ENCODE measurements at regions not wholly inside any gene's neighbourhood (a gene's known extent, or its start where the extent isn't known, plus 50 kb on each side); places are given as distances from the start of the nearest gene placed in this dataset.

DNA sequence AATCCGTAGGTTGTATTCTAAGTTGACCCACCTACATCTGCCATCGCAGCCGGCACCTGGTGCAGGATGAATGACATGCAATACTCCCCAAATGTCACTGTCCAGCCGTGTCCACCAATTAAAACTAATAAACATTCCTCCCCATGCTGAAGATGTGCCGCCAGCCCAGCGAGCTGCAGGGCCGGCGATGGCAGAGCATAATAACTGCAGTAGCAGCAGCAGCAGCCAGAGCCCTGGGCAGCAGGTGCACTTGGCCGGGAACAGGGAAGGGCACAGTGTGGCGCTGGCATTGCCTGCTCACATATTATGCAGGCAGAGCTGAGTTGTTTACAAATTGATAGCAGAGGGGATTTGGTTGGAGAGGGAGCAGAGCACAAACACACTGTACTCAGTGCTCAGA, 754.9 kb downstream of the OLFM4 start:
- H3K27me3 ChIP-seq = peaks cover 0 to 9% of the 10 kb centered on the region in 2 donors
- H3K4me1 ChIP-seq = no peaks in the 10 kb centered on the region
- DNase-seq = no peak
- TF ChIP-seq, protein P1, sequence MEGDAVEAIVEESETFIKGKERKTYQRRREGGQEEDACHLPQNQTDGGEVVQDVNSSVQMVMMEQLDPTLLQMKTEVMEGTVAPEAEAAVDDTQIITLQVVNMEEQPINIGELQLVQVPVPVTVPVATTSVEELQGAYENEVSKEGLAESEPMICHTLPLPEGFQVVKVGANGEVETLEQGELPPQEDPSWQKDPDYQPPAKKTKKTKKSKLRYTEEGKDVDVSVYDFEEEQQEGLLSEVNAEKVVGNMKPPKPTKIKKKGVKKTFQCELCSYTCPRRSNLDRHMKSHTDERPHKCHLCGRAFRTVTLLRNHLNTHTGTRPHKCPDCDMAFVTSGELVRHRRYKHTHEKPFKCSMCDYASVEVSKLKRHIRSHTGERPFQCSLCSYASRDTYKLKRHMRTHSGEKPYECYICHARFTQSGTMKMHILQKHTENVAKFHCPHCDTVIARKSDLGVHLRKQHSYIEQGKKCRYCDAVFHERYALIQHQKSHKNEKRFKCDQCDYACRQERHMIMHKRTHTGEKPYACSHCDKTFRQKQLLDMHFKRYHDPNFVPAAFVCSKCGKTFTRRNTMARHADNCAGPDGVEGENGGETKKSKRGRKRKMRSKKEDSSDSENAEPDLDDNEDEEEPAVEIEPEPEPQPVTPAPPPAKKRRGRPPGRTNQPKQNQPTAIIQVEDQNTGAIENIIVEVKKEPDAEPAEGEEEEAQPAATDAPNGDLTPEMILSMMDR (IDR thresholded peaks at IDR 0.05) = no peak
- TF ChIP-seq POLR2A (IDR thresholded peaks at IDR 0.05) = no peak
- intact Hi-C loops (cut with DNase I; ENCODE audit: low total_unique reads) = no loop called here
- H3K27ac ChIP-seq = no peak overlapping the region
- no peak overlapping the region for H3K4me3 ChIP-seq
- H3K9me3 ChIP-seq = no peaks in the 10 kb centered on the region
- H3K36me3 ChIP-seq = no peaks in the 10 kb centered on the region

DNA sequence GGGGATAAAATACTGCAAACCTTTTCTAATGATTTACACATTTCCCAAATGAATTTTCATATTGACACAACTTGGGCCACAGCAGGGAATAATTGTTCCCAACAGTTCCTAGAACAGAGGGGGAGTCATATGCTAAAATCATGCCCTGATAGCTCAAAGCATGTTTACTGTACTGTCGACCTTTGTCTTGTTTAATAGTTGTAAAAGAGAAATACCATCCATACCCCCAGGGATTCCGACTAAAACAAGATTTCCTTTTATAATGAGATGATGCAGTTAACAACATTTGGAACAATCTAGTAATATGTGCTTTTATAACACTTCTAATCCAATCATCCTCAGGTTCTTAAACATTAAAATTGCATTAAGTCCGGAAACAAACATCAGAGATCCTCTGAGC, 759.7 kb downstream of the OLFM4 start:
- Histone ChIP-seq H3K9me3 (no peaks in the 10 kb centered on the region), H3K4me1 (no peaks in the 10 kb centered on the region), H3K4me3 (no peak overlapping the region), H3K36me3 (no peaks in the 10 kb centered on the region), H3K27me3 (peaks cover 0 to 4% of the 10 kb centered on the region in 2 donors), H3K27ac (no peak overlapping the region)
- intact Hi-C loops (cut with DNase I; ENCODE audit: low total_unique reads) = no loop called here
- TF ChIP-seq, protein P1 (IDR thresholded peaks at IDR 0.05) = no peak
- no peak for TF ChIP-seq POLR2A (IDR thresholded peaks at IDR 0.05)
- no peak for DNase-seq

DNA sequence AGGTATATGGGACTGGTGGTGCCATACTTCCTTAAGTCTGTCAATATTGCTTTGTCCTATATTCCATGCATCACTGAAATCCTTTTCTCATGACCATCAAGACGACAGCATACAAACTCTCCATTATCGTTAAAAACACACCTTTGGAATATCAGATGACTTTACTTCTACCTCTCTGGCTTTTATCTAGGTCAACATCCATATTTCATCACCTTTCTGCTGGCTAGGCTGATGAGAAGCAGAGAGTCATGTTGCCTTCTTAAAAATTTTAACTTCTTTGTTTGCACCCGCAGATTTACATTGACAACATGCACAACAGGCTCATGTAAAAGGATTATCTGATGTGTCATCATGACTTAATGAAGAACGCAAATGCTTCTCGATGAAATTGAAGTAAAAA, 771.4 kb downstream of the OLFM4 start:
- no peak overlapping the region for H3K27ac ChIP-seq
- intact Hi-C loops (cut with DNase I; ENCODE audit: low total_unique reads) = no loop called here
- TF ChIP-seq, protein P1 (IDR thresholded peaks at IDR 0.05) = no peak
- no peak for TF ChIP-seq POLR2A (IDR thresholded peaks at IDR 0.05)
- peaks cover 0 to 4% of the 10 kb centered on the region in 2 donors for H3K27me3 ChIP-seq
- no peak for DNase-seq
- no peak overlapping the region for H3K4me3 ChIP-seq
- H3K36me3 ChIP-seq = no peaks in the 10 kb centered on the region
- no peaks in the 10 kb centered on the region for H3K9me3 ChIP-seq
- H3K4me1 ChIP-seq = no peaks in the 10 kb centered on the region

DNA sequence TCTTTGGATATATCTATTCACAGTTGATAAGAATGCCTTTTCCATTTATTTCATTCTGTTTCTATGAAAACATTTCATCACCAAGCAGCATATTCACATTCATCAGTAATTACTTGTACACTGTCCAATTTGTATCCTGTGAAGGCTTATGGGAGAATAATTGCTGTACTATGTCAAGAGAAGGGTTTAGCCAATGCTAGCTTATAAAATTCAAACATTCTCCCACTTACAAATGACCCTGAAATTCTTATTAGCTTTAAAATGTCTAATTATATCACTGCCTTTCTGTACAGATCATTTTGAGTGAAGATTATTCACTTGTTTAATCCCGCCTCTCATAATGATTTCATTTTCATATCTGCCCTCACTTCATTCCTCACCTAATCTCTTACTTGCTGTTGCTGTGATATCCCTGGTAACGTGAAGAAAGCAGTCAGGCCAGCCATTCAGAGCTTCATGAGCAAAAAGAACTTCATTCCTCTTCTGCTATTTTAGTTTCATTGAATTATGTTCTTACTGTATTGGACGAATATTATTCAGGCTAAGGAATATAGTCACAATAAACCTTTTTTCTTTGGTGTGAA, 778.7 kb downstream of the OLFM4 start:
- DNase-seq = no peak
- intact Hi-C loops (cut with DNase I; ENCODE audit: low total_unique reads) = no loop called here
- H3K9me3 ChIP-seq = no peaks in the 10 kb centered on the region
- no peak for TF ChIP-seq POLR2A (IDR thresholded peaks at IDR 0.05)
- TF ChIP-seq, protein P1 (IDR thresholded peaks at IDR 0.05) = no peak
- no peaks in the 10 kb centered on the region for H3K36me3 ChIP-seq
- H3K27me3 ChIP-seq = peaks cover 0 to 4% of the 10 kb centered on the region in 2 donors
- no peaks in the 10 kb centered on the region for H3K4me1 ChIP-seq
- no peak overlapping the region for H3K27ac ChIP-seq
- no peak overlapping the region for H3K4me3 ChIP-seq

DNA sequence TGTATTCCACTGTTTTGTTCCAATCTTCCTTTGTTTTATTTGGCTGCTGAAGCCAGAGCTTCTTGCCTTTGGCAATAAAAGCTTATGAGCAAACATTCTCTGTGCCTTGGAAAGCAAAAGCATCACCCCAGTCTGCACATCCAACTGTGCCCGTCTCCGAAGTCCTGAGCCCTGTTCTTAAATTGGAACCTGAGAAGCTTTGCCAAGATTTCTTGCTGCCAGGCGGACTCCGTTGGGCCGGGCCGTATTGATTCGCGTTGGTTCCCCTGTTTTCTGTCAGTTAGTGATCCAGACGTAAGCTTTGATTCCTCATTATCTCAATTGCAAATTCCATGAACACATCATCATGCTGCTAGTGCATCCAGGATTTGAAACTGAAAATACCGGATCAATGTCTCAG, 793.0 kb downstream of the OLFM4 start:
- no peaks in the 10 kb centered on the region for H3K9me3 ChIP-seq
- DNase-seq = no peak
- H3K36me3 ChIP-seq = no peaks in the 10 kb centered on the region
- intact Hi-C loops (cut with DNase I; ENCODE audit: low total_unique reads) = no loop called here
- H3K27me3 ChIP-seq = no peaks in the 10 kb centered on the region
- no peak overlapping the region for H3K27ac ChIP-seq
- TF ChIP-seq POLR2A (IDR thresholded peaks at IDR 0.05) = no peak
- TF ChIP-seq, protein P1 (IDR thresholded peaks at IDR 0.05) = no peak
- H3K4me3 ChIP-seq = no peak overlapping the region
- no peaks in the 10 kb centered on the region for H3K4me1 ChIP-seq

Data from uterus (tissue), 3 donors.